HG02973 (cell line): ENCODE measurements at regions not wholly inside any gene's neighbourhood (a gene's known extent, or its start where the extent isn't known, plus 50 kb on each side); places are given as distances from the start of the nearest gene placed in this dataset.
"Not testable (repeated sequence)": the region's sequence is repeated elsewhere in the genome, so short reads cannot be mapped to it uniquely, and the experiment has no call there.

Source experiments
- ATAC-seq: cut with Tn5 transposase; IDR thresholded peaks from one replicate; pipeline ENCODE4 v1.9.1; 2021; ENCODE audit warnings: moderate library complexity; ENCODE audit not compliant: unreplicated experiment

DNA sequence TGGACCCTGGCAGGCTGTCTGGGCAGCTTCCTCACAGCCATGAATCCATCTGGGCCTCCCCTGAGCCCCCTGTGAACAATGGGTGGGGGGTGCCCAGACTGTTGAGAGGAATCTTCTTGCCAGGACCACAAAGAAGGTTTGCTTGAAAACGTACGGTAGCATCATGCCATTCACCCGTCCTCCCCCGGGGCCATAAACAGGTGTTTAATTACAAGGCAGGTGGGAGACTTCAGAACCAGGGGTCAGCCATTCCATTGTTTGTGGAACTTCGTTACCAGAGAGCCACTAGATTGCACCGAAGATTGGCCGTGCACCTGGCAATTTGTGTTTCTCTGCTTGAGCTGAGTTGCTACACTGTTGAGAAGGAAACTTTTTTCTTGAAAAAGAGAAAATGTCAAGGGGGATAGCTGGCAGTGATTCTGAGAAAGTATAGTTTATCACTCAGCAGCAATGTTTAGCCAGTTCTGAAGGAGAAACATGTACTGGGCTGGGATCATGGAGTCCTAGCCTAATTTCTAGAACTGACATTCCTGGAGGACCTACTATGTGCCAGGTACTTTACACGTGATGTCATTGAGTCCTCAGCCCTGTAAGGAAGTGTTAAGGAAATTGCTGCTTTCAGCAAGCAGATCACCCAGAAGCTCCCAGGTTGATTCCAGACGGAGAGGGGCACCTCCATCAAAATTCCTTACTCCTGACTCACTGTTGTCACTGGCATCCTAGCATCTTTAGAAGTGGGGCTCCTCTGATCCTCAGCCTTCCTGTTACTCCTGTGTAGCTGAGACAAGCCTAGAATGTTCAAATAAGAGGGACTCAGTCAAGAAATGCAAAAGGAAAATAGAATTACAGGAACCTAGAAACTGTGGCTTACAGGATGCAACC is 103.8 kb upstream of the UBE2E1 start:
- ATAC-seq, result no peak

DNA sequence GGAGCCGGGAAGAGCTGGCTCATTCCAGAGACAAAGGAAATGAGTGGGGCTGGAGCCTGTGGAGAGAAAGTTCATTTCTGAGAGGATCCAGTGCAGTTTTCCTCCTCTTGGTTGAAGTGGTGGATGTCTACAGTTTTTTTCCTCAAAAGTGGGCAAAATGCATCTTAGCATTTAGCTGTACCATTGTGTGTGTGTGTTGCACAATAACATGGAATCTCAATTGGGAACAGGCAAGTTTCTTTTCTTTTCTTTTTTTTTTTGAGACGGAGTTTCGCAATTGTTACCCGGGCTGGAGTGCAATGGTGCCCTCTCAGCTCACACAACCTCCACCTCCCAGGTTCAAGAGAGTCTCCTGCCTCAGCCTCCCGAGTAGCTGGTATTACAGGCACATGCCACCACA is 101.5 kb upstream of the UBE2E1 start:
- no peak for ATAC-seq

DNA sequence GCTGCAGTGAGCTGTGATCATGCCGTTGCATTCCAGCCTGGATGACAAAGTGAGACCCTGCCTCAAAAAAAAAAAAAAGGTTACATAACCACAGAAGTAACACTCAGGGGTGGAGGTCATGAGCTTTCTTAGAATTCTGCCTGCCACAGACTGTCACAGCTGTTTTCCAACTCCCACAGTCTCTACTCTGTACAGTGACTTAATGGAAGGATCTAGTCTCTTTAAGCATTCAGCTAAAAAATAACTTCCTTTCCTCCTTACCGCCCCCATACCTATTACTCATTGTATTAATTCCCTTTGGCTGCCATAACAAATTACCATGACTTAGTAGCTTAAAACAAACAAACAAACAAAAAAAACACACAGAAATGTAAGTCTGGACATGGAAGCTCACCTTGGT is 99.6 kb upstream of the UBE2E1 start:
- ATAC-seq, result no peak

DNA sequence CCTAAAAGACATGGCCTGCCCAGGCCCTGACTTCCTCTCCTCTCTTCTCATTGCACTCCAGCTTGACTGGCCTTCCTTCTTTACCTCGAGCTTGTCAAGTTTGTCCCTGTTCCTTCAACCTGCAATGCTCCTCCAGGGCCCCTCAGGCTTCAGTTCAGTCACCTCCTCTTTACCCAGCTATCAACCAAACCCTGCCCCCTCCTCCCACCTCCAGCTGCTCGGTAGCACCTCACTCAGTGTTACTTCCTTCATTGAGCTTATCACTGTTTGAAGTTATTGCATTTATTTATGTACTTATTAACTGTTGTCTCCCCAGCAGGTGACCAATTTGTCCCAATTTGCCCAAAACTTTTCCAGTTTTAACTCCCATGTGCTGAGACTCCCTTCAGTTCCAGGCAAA is 95.8 kb upstream of the UBE2E1 start:
- ATAC-seq, result no peak

DNA sequence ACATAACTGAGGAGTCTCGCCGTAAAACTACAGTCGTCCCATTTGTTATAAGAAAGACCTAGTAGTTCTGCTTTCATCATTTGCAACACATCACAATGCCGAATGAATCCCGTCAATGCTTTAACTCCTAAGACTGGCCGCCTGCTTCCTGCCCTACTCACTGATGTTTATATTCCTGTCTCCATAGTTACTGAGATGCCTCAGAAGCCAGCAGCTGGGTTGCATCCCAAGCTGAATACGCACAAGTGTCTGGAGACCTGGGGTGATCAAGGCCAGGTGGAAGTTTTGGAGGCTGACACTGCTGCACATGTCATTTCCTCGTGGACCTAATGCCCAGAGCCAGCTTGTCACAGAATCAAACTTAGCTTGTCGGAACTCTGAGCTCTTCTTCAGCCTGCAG is 95.2 kb upstream of the UBE2E1 start:
- no peak for ATAC-seq

DNA sequence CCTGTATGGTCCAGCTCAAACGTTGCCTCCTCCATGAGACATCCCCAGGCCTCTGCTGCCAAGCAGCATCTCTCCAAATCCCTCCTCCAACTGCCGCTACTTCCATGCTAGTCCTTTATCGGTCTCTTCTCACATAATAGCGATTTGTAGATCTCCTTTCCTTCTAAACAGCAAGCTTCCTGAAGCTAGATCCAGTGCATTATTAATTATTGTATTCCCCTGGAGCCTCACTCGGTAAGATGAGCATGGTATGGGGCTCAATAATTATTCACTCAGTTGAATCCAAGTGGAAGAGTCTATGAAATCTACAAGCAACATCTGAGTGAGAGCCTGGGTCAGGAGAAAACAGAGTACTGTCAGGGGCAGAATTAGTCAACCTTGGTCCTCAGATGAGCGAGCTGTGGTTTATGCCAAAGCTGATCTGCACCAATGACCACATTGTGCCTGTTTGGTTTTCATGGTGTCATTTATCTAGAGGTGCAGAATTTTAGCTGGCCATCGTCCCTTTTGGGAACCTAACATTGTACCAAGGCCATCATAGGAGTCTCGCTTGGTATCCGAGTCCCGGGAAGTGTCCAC is 93.8 kb upstream of the UBE2E1 start:
- peak; percentile 70 for ATAC-seq

DNA sequence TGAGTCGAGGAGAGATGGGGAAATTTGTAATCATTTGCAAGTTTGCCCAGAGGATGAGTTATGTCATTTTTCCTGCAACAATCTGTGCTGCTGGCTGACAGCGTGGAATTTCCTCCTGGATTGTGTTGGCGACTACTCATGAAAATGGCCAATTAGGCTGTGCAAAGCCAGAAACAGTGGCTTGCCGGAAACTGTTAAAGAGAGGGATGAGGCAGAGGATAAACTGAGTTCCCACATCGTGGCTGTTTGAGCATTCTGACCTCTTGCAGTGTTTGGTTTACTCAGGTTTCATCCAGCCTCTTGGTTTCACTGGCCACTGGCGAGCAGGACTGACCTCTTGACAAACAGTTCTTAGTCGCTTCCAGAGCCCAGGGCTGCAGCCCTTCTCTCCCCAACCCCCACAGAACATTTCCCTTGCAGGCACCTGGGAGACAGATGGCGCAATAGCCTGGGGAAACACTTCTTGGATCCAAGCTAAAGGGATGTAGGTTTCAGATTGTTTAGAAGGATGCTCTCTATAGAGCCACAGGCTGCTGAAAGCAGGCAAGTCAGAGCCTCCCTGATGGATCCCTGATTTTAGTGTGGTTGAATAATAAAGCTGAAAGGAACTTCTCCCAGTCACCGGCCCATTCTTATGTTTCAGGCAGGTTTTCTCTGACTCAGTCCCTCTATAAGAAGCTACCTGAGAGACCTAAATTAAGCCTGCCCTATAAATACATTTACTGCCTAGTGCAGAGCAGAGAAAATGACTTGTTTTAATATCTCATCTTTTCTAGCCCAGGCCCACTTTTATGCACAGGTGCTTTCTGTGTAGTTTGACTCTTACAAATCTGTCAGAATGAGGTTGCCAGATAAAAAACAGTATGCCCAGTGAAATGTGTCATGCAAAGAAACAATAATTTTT is 92.8 kb upstream of the UBE2E1 start:
- ATAC-seq, result no peak

DNA sequence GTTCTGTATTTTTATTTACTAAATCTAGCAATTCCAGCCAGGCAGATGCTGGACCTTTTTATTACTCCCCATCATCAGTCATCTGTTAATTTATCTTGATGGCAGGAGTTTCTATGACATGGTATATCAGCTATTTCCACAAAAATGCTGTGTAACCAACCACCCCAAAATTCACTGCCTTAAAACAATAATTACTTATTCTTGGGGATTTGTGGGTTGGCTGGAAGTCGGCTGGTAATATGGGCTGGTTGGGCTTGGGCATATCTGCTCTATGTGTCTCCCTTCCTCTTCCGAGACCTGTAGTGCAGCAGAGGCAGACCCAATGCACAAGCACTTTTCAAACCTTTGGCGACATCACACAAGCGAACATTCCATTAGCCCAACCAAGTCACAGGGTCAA is 92.1 kb upstream of the UBE2E1 start:
- no peak for ATAC-seq

DNA sequence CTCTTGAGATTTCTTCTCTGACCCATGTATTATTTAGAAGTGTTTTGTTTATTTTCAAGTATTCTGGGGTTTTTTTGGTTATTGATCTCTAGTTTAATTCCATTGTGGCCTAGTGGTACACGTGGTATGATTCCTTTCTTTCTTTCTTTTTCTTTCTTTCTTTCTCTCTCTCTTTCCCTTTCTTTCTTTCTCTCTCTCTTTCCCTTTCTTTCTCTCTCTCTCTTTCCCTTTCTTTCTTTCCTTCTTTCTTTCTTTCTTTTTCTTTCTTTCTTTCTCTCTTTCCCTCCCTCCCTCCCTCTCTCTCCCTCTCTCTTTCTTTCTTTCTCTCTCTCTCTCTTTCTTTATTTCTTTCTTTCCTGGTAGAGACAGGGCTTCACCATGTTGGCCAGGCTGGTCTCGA is 85.7 kb upstream of the UBE2E1 start:
- ATAC-seq, result no peak

DNA sequence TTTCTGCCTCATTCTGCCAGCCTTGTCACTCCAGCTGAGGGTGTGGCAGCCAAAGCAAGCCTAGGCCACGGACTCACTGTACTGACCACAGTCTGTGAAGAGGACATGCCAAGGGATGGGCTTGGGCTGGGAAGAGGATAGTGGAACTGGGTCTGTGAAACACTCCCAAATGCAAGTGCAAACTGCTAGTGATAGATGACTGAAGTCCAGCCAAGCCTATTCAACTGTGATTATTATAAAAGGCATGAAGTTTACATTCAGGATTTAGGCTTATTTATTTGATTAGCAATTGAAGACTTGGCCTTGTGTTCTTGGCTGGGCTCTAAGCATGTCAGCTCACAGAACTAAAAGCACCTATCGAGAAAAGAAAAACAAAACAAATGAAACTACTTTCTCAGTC is 84.9 kb upstream of the UBE2E1 start:
- ATAC-seq, result no peak

DNA sequence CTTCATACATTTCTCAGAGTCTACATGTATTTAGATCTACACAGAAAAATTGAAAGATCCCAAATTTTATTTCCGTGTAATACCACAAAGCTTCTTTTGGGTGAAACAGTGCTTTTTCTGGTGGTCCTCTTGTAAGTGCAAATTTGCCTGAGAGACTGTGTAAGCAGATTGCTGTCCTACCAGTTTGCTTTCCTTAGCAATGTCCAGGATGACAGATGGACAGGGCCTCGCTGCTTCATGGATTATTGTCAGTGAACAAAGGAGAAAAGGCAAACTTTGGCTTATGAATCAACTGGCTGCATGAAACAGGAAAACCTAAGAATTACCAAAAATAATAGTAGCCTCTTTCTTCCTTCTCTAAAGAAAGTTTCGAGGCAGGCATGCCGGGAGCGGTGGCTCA is 82.6 kb upstream of the UBE2E1 start:
- no peak for ATAC-seq

DNA sequence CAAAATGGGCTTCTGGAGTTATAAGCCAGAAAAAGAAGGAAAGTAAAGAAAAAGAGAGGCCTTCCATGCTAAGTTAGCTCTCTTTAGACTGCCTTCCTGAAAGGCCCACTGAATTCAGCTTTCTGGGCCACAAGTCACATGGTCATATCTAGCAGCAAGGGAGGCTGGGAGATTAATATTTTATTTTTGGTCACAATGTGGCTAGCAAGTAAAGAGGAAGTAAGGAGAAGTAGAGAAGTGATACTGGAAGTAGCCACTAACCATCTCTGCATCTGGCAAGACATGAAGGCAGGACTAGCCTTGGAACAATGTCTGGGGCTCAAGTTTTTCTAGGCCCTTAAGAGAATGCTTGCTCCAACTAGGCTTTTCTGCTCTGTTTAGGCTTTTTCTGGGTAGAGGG is 81.8 kb upstream of the UBE2E1 start:
- peak; percentile 36 for ATAC-seq

DNA sequence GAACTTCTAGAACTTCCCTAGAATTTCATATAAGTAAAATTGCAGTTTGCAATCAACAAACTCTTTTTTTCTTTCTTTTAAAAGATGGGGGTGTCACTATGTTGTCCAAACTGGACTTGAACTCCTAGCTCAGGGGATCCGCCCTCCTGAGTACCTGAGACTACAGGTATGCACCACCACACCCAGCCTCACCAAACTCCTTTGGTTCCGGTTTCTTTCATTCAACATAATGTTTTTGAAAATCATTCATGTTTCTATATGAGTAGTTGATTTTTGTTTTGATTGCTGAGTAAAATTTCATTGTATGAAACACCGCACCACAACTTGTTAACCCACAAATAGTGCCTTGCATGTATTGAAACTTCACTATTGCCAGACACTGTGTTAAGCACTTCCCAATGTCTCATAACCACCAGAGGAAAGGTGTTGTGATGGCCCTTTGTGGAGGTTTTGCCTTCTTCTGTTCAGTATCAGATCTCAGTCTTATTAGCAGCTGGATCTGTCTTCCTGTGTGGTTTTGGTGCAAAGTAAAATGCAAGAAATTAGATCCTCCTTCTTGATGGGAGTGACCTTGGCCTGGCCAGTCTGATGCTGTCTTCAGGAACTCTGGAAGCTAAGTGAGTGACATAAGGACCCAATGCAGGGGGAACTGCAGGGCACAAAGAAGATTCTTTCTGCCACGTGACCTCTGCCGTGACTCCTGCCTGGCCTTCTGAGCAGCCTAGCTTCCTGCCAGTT is 78.8 kb upstream of the UBE2E1 start:
- ATAC-seq, result peak; percentile 88

DNA sequence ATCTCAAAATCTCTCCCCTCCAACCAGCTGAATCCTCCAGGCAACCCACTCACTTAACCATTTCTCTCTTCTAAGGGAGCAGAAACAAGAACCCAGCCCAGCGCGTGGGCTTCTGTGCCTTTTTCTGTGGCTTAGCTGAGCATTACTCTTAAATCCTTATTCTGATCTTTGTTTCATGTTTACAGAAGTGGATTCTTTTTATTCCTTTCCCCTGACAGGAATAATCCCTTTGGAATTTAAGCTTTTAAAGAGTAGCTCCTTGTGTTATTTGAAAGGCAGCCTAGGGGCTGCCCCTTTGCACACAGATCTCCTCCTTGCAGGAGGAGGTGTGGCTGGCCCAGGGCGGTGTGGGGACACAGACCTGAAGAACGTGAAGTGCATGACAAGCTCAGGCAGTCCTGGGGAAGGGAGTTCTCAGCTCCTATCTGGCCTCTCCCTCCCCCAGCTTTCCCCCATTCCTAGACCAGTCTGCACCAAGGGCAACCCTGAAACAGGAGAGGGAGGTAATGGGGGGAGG is 77.1 kb upstream of the UBE2E1 start:
- ATAC-seq, result no peak

DNA sequence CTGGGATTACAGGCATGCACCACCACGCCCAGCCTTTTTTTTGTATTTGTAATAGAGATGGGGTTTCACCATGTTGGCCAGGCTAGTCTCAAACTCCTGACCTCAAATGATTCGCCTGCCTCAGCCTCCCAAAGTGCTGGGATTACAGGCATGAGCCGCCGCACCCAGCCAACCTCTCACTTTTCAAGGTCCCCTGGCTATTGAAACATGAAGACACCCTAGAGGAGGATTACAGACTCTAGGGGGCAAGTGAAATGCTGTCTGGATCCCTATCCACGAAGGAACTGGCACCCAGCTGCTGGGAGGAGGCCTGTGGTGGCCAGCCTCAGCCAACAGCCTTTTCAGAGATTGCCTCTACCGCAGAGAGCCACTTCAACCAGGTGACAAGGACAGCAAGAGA is 76.4 kb upstream of the UBE2E1 start:
- ATAC-seq, result not testable (repeated sequence)

DNA sequence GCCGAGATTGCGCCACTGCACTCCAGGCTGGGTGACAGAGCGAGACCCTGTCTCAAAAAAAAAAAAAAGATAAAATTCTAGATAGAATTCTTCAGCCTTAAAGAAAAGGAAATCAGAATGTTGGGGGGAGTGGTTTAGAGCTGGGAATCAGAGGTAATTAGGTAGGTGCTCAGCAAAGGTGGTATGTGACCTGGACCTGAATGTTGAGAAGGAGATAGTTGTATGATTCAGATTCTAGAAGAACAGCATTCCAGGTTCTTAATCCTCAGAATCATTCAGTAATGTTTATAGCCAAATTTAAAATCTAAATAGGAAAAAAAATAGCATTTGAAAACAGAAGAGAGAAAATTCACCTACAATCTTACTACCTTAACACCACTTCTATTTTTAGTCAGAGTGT is 71.3 kb upstream of the UBE2E1 start:
- no peak for ATAC-seq

DNA sequence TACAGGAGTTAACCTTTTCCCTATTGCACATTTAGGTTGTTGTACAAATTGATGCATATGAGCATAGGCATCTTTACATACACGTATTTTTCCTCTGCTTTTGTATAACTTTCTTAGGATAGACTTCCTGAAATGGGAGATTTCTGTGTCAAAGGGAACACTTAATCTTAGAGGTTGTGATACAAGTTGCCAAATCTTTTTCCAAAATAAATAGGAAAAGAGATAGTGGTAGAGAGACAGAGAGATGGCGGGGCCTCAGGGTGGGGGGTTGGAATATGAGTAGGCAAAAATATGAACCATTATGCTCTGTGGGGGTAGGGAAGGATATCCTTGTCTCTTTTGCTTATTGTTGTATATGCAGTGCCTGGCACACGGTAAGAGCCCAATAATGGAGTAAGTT is 70.7 kb upstream of the UBE2E1 start:
- ATAC-seq, result no peak

DNA sequence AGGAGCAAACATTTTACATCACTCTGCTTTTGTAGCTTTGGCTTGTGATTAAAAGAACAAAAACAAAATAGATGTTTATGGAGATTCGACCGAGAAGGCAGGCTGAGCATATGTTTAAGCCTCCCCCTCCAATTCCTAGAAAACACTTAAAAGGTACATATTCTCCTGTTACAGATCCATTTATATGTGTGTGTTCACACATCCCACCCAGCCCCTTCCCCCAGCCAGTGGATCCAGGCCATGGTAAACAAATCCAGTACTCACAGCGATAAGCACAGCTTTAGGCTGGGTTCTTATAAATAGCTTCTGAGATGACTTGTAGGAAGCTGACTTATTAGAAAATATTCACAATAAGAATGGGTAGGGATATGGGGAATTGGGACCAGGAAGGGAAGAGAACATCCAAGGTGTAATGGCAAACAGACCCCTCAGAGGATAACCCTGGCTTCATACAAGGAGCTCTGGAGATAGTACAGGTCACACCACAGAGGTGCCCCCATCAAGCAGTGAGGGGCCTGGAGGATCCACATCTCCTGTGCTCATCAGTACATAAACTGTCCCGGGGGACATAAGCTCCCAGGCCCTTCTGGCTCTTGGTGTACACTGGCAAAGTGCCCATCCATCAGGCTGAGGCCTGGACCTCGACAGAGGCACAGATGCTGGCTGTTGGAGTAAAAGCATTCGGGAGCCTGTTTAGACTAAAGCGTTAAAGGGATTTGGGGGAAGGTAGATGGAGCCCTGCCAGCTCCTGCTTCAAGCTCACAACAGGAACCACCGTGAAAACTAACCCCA is 70.0 kb upstream of the UBE2E1 start:
- no peak for ATAC-seq

DNA sequence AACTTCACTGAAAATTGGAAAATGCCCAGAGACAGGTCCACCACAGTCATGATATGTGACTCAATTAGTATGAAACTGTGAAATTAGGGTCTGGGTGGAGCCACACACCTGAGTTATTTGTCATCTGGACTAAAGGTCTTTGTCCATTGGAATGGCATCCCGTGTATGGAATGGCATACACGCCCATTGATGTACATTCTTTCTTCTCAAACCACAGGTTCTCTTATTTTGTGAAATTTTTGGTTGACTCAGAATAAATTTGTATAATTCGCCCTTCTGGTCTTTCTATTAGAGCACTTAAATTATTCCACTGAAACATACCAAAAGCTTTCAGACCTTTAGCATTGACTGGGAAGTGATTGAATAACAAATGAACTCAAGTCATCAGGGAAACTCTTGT is 66.8 kb upstream of the UBE2E1 start:
- no peak for ATAC-seq

DNA sequence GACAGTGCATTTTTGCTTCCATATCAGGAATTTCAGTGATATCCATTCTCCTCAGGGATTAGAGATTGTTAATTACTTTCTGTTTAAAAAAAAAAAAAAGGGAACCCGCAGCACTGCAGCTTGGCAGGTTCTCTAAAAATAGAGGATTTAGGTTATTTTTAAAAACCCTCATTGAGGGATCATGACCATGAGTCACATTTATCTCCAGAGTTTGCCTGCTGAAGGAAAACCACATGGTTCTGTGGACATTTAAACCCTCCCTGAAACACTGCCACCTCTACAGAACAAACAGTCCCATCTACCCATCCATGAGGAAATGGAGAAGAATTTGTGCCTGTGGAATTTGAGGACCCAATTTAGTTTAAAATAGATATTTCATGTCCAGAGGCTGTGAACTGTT is 66.2 kb upstream of the UBE2E1 start:
- no peak for ATAC-seq
